NCI-H748 treated with DMSO at 0.1 percent for 48 hours (cell line): ENCODE measurements at regions not wholly inside any gene's neighbourhood (a gene's known extent, or its start where the extent isn't known, plus 50 kb on each side); places are given as distances from the start of the nearest gene placed in this dataset.
"Not testable (repeated sequence)": the region's sequence is repeated elsewhere in the genome, so short reads cannot be mapped to it uniquely, and the experiment has no call there.

ENCODE experiments used
- DNase-seq: peaks from one replicate; lab custom pipeline; 2025; lab: John Stamatoyannopoulos, UW

- DNase-seq: no peak
Measured at GRCh38 chr3:69688400-69688799, 50.9 kb upstream of the MITF start.

DNA sequence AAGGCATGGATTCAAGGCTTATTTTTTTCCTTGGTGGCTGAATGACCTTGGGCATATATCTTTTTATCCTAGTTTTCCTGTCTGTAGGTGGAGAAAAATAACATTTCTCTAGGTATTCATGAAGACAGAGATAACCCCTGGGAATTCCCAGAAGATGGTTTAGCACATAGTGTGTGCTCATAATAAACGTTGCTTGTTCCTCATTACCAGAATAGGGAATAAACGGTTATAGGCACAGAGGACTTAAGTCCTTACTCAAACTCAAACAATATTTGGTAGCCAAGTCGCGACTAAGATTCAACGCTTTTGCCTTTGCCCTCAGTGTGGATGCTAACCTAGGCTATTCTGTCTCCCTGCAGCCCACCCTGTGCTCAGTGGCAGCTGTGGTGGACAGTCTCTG is 51.6 kb upstream of the MITF start:
- no peak for DNase-seq

DNA sequence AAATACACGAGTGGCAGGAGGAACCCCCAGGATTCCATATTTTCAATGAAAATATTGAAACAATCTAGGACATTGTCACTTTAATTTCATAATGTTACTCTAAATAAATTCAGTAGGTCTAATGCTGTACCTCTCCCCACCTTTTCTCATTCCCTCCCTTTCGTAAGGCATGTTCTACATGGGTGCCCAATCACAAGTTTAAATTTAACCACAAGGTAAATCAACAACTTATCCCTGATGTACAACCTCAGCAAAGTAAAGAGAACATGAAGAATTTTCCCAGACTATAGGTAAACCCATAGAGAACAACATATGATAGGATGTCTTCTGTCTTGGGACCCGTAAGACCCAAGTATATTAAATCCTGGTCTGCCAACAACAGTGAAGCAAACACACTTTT is 53.2 kb upstream of the MITF start:
- no peak for DNase-seq

- no peak for DNase-seq
Measured at GRCh38 chr3:69684309-69684961, 54.8 kb upstream of the MITF start.

- DNase-seq: peak; percentile 36
Measured at GRCh38 chr3:69683082-69683806, 56.0 kb upstream of the MITF start.

GRCh38 chr3:69677456-69677855 is 61.8 kb upstream of the MITF start:
- not testable (repeated sequence) for DNase-seq

GRCh38 chr3:69675786-69676530 is 63.3 kb upstream of the MITF start:
- DNase-seq: no peak

DNA sequence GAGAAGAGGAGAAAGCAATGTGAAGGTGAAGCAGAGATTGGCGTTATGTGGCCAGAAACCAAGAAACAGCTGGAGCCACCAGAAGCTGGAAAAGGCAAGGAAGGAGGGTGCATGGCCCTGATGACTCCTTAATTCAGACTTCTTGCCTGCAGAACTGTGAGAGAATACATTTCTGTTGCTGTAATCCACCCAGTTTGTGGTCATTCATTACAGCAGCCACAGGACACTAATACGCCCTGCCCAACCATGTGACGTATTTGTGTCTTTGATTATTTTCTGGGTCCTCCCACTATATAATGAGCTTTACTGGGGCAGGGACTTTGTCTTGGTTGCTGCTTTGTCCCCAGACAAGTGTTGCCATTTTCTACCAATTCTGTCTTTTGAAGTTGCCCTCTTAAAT is 64.5 kb upstream of the MITF start:
- DNase-seq: no peak

DNA sequence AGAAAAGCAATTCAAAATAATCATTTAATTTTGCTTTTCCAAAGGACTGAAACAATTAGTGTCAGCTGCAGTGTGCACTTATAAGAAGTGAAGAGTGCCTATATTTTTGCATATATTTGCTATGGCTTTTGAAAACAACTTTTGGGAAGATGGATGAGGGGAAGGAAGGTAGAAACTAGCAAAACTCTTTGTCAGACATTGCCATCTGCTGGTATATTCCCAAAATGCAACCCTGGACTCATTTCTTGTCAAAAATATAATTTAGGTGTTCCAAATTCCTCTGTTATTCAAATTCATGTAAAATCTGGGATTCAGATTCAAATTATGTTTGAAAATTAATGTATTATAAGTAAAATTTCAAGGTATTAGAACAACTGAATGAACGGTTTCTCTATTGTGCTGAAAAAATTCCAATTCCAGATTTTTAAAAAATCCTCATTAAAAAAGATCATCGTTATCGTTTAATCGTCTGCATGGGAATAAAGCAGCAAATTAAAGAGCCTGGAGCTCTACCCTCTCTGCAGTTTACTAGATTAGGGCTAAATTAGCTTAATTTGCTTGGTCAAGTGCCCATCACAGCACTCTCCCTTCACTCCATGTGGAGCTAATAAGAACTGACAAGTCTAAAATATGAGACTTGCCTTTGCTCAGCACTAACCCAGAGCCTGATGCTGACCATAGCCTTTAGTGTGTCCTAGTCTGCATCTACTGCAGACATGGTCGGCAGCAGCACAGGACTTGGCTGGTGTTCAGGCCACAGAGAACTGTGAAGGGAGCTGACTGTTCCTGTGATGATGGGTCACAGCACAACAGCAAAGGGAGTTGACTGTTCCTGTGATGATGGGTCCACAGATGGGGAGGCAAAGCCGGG is 67.9 kb upstream of the MITF start:
- DNase-seq: peak; percentile 13

DNA sequence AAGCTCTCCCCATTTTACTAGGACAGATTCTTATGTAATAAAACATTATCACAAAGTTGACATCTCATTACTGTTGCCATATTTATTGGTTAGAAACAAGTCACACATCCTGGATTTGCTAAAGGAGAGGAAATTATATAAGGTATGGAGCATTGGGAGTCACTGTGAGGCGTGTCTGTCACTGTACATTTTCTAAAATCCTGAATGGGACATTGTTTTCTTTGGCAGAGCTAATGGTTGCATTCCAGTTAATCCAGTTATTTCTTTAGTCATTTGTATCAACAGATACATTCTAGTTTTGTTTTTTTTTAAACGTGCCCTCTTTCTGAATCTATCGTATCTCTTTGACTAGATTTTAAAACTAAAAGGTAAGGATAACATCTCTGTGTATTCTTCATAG is 70.2 kb upstream of the MITF start:
- no peak for DNase-seq

DNA sequence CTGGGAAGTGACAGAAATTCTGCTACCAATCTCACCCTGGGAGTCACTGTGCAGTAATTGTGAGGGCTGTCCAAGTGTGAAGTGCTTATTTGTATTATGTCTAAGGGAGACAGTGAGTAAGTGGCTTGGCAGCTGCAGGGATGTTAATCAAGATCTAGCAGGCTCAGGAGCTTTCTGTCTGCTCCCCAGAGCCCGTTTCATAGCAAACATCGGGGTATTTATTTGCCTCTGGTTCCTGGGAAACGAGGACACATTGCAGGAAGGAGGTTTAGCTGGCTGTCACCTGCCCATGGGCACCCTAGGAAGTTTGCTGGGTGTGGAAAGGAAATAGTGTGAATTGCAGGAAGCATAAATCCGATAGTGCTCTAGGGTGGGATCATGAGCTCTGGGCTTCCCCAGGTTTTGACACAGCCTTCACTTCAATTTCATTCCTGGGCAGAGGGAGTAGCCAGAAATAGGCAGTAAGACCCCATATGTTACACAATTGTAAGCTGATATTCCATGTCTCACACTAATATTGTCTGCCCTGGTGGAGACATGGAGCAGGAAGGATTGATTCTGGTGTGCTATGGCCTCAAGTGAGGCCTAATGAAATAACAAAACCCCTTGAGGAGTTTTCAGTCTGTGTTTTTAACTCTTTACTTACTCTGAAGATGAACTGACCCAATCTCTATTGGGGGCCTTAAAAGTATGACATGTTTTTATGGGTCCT is 74.1 kb upstream of the MITF start:
- no peak for DNase-seq

DNA sequence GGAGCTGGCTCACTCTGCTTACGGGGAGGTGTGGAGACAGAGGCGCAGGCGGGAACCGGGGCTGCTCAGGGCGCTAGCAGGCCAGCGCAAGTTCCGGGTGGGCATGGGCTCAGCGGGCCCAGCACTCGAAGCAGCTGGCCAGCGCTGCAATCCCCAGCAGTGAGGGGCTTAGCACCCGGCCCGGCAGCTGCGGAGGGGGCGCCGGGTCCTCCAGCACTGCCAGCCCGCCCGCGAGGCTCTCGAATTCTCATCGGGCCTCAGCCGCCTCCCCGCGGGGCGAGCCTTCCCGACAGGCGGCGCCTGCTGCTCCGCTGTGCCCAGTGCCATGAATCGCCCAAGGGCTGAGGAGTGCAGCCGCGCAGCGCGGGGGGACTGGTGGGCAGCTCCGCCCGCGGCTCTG is 78.6 kb upstream of the MITF start:
- DNase-seq: no peak

- no peak for DNase-seq
Measured at GRCh38 chr3:69659180-69659910, 79.9 kb upstream of the MITF start.

DNA sequence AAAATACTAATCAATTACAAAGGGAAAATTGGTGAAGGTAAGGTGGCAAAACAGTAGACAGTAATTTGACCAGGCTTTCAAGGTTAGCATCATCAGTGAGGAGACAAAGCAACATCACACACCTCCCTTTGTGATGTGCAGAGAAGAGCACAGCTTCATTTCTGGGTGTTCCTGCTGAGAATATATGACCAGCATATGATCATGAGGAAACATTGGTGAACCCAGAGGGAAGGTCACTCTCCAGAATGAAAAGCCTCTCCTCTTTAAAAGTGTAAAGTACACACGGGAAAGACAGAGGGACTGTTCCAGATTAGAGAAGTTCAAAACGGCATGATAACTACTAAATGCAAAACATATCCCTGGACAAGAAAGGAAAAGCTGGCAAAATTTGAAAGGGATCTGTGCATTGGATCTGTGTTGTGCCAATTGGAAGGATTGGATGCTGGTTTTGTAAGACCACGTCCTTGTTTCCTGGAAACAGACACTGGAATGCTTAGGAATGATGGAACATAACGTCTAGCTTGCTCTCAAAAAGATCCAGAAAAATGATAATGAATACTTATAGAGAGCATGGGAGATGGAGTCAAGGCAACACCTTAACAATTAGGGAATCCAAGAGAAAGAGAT is 80.6 kb upstream of the MITF start:
- no peak for DNase-seq

DNA sequence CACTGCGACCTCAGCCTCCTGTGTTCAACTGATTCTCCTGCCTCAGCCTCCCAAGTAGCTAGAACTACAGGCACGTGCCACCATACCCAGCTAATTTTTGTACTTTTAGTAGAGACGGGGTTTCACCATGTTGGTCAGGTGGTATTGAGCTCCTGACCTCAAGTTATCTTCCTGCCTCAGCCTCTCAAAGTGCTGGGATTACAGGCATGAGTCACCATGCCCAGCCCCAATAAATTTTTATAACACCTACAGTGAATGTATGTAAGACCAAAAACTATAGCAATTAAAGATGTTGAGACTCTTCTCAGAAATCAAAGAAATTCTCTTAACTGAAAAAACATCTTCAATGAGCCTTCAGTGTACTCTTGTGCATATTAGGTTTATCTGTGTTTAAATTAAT is 82.2 kb upstream of the MITF start:
- DNase-seq: not testable (repeated sequence)

GRCh38 chr3:69651765-69652164 is 87.5 kb upstream of the MITF start:
- DNase-seq: no peak

GRCh38 chr3:69650066-69650419 is 89.2 kb upstream of the MITF start:
- no peak for DNase-seq

- DNase-seq: no peak
Measured at GRCh38 chr3:69649120-69650065, 89.9 kb upstream of the MITF start.

DNA sequence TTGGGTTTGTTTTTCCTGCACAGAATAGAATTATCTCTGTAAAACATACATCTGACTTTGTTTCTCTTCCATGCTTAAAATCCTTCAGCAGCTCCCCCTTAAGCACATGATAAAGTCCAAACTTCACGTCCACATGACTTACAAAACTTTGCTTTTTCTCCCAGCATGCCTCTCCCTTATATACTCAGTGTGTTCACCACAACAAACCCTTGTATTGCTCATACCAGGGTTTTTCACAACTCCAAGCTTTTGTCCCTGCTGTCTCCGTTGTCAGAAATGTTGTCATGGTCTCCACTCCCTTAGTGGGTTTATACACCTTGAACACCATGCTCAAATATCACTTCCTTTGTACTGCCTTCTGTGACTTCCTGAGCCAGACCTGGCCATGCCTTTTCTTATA is 91.1 kb upstream of the MITF start:
- DNase-seq: no peak
